ENCODE measurements at regions not wholly inside any gene's neighbourhood (a gene's known extent, or its start where the extent isn't known, plus 50 kb on each side); places are given as distances from the start of the nearest gene placed in this dataset.

GRCh38 chr2:193627187-193627926 lies 1432.6 kb upstream of the TMEFF2 start:
- CTCF ChIA-PET, result no interaction called here
- no peaks in the 10 kb centered on the region for H3K4me1 Mint-ChIP-seq

GRCh38 chr2:193608451-193608850 lies 1413.7 kb upstream of the TMEFF2 start:
- ChIA-PET POLR2A (no interaction called here), CTCF (no interaction called here)
- H3K4me1 ChIP-seq (ENCODE audit: control insufficient read depth in 1 of 2, extremely low read depth in 1 of 2, insufficient read depth in 2 of 2, low read length in 2 of 2), result no peaks in the 10 kb centered on the region
- no peak overlapping the region for H3K27ac ChIP-seq (ENCODE audit: low read length)
- no peak overlapping the region for H3K4me3 ChIP-seq (ENCODE audit: control insufficient read depth in 1 of 2, extremely low read depth in 1 of 2, low read length in 1 of 2)
- DNase-seq (no peak), ATAC-seq (replicated peaks in 1 of 4) (no peak)
- Mint-ChIP-seq H3K36me3 (no peaks in the 10 kb centered on the region), H3K4me1 (no peaks in the 10 kb centered on the region), H3K27me3 (no peaks in the 10 kb centered on the region), H3K27ac (no peak overlapping the region), H3K9me3 (peaks cover 0 to 4% (median 0%) of the 10 kb centered on the region in 3 donors), H3K4me3 (no peak overlapping the region)
- H3K9me3 ChIP-seq, result no peaks in the 10 kb centered on the region
- H3K36me3 ChIP-seq (ENCODE audit: control insufficient read depth in 2 of 2, extremely low read depth in 1 of 2, insufficient read depth in 1 of 2, low read length in 1 of 2), result no peaks in the 10 kb centered on the region
- no peaks in the 10 kb centered on the region for H3K27me3 ChIP-seq (replicated peaks in 1 of 2; ENCODE audit: control insufficient read depth in 2 of 2, extremely low read depth in 1 of 2, insufficient read depth in 2 of 2, low read length in 1 of 2)

More at GRCh38 chr2:193627187-193627926, 1432.6 kb upstream of the TMEFF2 start:
- Histone ChIP-seq H3K27me3 (replicated peaks in 1 of 2; ENCODE audit: control insufficient read depth in 2 of 2, extremely low read depth in 1 of 2, insufficient read depth in 2 of 2, low read length in 1 of 2) (peaks cover 0 to 2% of the 10 kb centered on the region in 2 experiments), H3K36me3 (ENCODE audit: control insufficient read depth in 2 of 2, extremely low read depth in 1 of 2, insufficient read depth in 1 of 2, low read length in 1 of 2) (no peaks in the 10 kb centered on the region), H3K4me3 (ENCODE audit: control insufficient read depth in 1 of 2, extremely low read depth in 1 of 2, low read length in 1 of 2) (no peak overlapping the region), H3K27ac (ENCODE audit: low read length) (no peak overlapping the region), H3K9me3 (no peaks in the 10 kb centered on the region), H3K4me1 (ENCODE audit: control insufficient read depth in 1 of 2, extremely low read depth in 1 of 2, insufficient read depth in 2 of 2, low read length in 2 of 2) (no peaks in the 10 kb centered on the region)
- ATAC-seq (replicated peaks in 1 of 4), result no peak
- Mint-ChIP-seq H3K4me3 (no peak overlapping the region), H3K27me3 (no peaks in the 10 kb centered on the region), H3K9me3 (peaks cover 5 to 11% (median 8%) of the 10 kb centered on the region in 3 donors), H3K27ac (no peak overlapping the region), H3K36me3 (no peaks in the 10 kb centered on the region)
- POLR2A ChIA-PET, result no interaction called here
- WGBS (ENCODE audit: insufficient coverage), result 100% methylated on average over 1 of the region's 3 CpGs
- DNase-seq, result no peak

- no peaks in the 10 kb centered on the region for H3K27me3 ChIP-seq (replicated peaks in 1 of 2; ENCODE audit: control insufficient read depth in 2 of 2, extremely low read depth in 1 of 2, insufficient read depth in 2 of 2, low read length in 1 of 2)
- Mint-ChIP-seq H3K4me3 (no peak overlapping the region), H3K27ac (no peak overlapping the region), H3K27me3 (no peaks in the 10 kb centered on the region), H3K9me3 (peaks cover 10 to 19% (median 13%) of the 10 kb centered on the region in 3 donors), H3K36me3 (no peaks in the 10 kb centered on the region), H3K4me1 (no peaks in the 10 kb centered on the region)
- no peaks in the 10 kb centered on the region for H3K4me1 ChIP-seq (ENCODE audit: control insufficient read depth in 1 of 2, extremely low read depth in 1 of 2, insufficient read depth in 2 of 2, low read length in 2 of 2)
- CTCF ChIA-PET, result no interaction called here
- WGBS (ENCODE audit: insufficient coverage), result no CpG with 5 or more reads among the region's 6 CpGs
- H3K36me3 ChIP-seq (ENCODE audit: control insufficient read depth in 2 of 2, extremely low read depth in 1 of 2, insufficient read depth in 1 of 2, low read length in 1 of 2), result no peaks in the 10 kb centered on the region
- no peak for ATAC-seq (replicated peaks in 1 of 4)
- no peak overlapping the region for H3K27ac ChIP-seq (ENCODE audit: low read length)
- H3K9me3 ChIP-seq, result no peaks in the 10 kb centered on the region
- DNase-seq, result no peak
- POLR2A ChIA-PET, result no interaction called here
- no peak overlapping the region for H3K4me3 ChIP-seq (ENCODE audit: control insufficient read depth in 1 of 2, extremely low read depth in 1 of 2, low read length in 1 of 2)
Observed at GRCh38 chr2:193590831-193591230, 1396.1 kb upstream of the TMEFF2 start.

GRCh38 chr2:193584522-193584938 lies 1389.8 kb upstream of the TMEFF2 start:
- Histone ChIP-seq H3K4me1 (ENCODE audit: control insufficient read depth in 1 of 2, extremely low read depth in 1 of 2, insufficient read depth in 2 of 2, low read length in 2 of 2) (no peaks in the 10 kb centered on the region), H3K9me3 (no peaks in the 10 kb centered on the region), H3K36me3 (ENCODE audit: control insufficient read depth in 2 of 2, extremely low read depth in 1 of 2, insufficient read depth in 1 of 2, low read length in 1 of 2) (no peaks in the 10 kb centered on the region), H3K4me3 (ENCODE audit: control insufficient read depth in 1 of 2, extremely low read depth in 1 of 2, low read length in 1 of 2) (no peak overlapping the region), H3K27me3 (replicated peaks in 1 of 2; ENCODE audit: control insufficient read depth in 2 of 2, extremely low read depth in 1 of 2, insufficient read depth in 2 of 2, low read length in 1 of 2) (no peaks in the 10 kb centered on the region), H3K27ac (ENCODE audit: low read length) (no peak overlapping the region)
- Mint-ChIP-seq H3K4me1 (no peaks in the 10 kb centered on the region), H3K36me3 (no peaks in the 10 kb centered on the region), H3K9me3 (peaks cover 0 to 7% (median 7%) of the 10 kb centered on the region in 3 donors), H3K27ac (no peak overlapping the region), H3K4me3 (no peak overlapping the region), H3K27me3 (no peaks in the 10 kb centered on the region)
- DNase-seq, result peak in 1 of 35 experiments; percentile 3
- ATAC-seq (replicated peaks in 1 of 4), result no peak
- ChIA-PET CTCF (interaction anchor here (0.9 to 1.1 kb wide), 2 partner anchors 10 to 11 kb away, joined by 3 to 5 read pairs; no protein-coding TSS in a partner anchor), POLR2A (no interaction called here)
- WGBS (ENCODE audit: insufficient coverage), result 86% methylated on average over 1 of the region's 1 CpG

- Mint-ChIP-seq H3K27me3 (no peaks in the 10 kb centered on the region), H3K9me3 (peaks cover 0 to 7% (median 7%) of the 10 kb centered on the region in 3 donors), H3K4me3 (no peak overlapping the region), H3K4me1 (no peaks in the 10 kb centered on the region), H3K27ac (no peak overlapping the region), H3K36me3 (no peaks in the 10 kb centered on the region)
- Histone ChIP-seq H3K36me3 (ENCODE audit: control insufficient read depth in 2 of 2, extremely low read depth in 1 of 2, insufficient read depth in 1 of 2, low read length in 1 of 2) (no peaks in the 10 kb centered on the region), H3K4me1 (ENCODE audit: control insufficient read depth in 1 of 2, extremely low read depth in 1 of 2, insufficient read depth in 2 of 2, low read length in 2 of 2) (no peaks in the 10 kb centered on the region), H3K27me3 (replicated peaks in 1 of 2; ENCODE audit: control insufficient read depth in 2 of 2, extremely low read depth in 1 of 2, insufficient read depth in 2 of 2, low read length in 1 of 2) (no peaks in the 10 kb centered on the region), H3K27ac (ENCODE audit: low read length) (no peak overlapping the region), H3K9me3 (no peaks in the 10 kb centered on the region), H3K4me3 (ENCODE audit: control insufficient read depth in 1 of 2, extremely low read depth in 1 of 2, low read length in 1 of 2) (no peak overlapping the region)
- CTCF ChIA-PET, result interaction anchor here in 1 of 2 donors (1.1 kb wide), 1 partner anchor 12 kb away, joined by 3 read pairs; no protein-coding TSS in a partner anchor
- ATAC-seq (replicated peaks in 1 of 4) (no peak), DNase-seq (no peak)
- 85% methylated on average over 9 of the region's 9 CpGs for WGBS (ENCODE audit: insufficient coverage)
- POLR2A ChIA-PET, result no interaction called here
Observed at GRCh38 chr2:193583638-193584400, 1389.1 kb upstream of the TMEFF2 start.

- Mint-ChIP-seq H3K27ac (no peak overlapping the region), H3K27me3 (no peaks in the 10 kb centered on the region), H3K36me3 (no peaks in the 10 kb centered on the region), H3K4me3 (no peak overlapping the region), H3K4me1 (no peaks in the 10 kb centered on the region), H3K9me3 (peaks cover 0 to 8% (median 6%) of the 10 kb centered on the region in 3 donors)
- Histone ChIP-seq H3K4me1 (ENCODE audit: control insufficient read depth in 1 of 2, extremely low read depth in 1 of 2, insufficient read depth in 2 of 2, low read length in 2 of 2) (no peaks in the 10 kb centered on the region), H3K9me3 (no peaks in the 10 kb centered on the region), H3K27ac (ENCODE audit: low read length) (no peak overlapping the region), H3K27me3 (replicated peaks in 1 of 2; ENCODE audit: control insufficient read depth in 2 of 2, extremely low read depth in 1 of 2, insufficient read depth in 2 of 2, low read length in 1 of 2) (no peaks in the 10 kb centered on the region), H3K36me3 (ENCODE audit: control insufficient read depth in 2 of 2, extremely low read depth in 1 of 2, insufficient read depth in 1 of 2, low read length in 1 of 2) (no peaks in the 10 kb centered on the region), H3K4me3 (ENCODE audit: control insufficient read depth in 1 of 2, extremely low read depth in 1 of 2, low read length in 1 of 2) (no peak overlapping the region)
- ATAC-seq (replicated peaks in 1 of 4) (no peak), DNase-seq (no peak)
- no CpG with 5 or more reads among the region's 1 CpG for WGBS (ENCODE audit: insufficient coverage)
- ChIA-PET CTCF (no interaction called here), POLR2A (no interaction called here)
Observed at GRCh38 chr2:193581807-193582206, 1387.1 kb upstream of the TMEFF2 start.

Measured in T-cell (primary cell).